ENCODE measurements at regions not wholly inside any gene's neighbourhood (a gene's known extent, or its start where the extent isn't known, plus 50 kb on each side); places are given as distances from the start of the nearest gene placed in this dataset.
"Not testable (repeated sequence)": the region's sequence is repeated elsewhere in the genome, so short reads cannot be mapped to it uniquely, and the experiment has no call there.

- DNase-seq, result no peak
Measured at GRCh38 chr18:11506856-11507255, 102.5 kb upstream of the SLC35G4 start.

- DNase-seq, result no peak
Measured at GRCh38 chr18:11505993-11506392, 103.4 kb upstream of the SLC35G4 start.

GRCh38 chr18:11504962-11505361 lies 104.4 kb upstream of the SLC35G4 start:
- no peak for DNase-seq

GRCh38 chr18:11502368-11502767 lies 107.0 kb upstream of the SLC35G4 start:
- no peak for DNase-seq

GRCh38 chr18:11501352-11501751 lies 108.0 kb upstream of the SLC35G4 start:
- no peak for DNase-seq

GRCh38 chr18:11500153-11501122 lies 109.0 kb upstream of the SLC35G4 start:
- DNase-seq, result no peak

GRCh38 chr18:11498821-11499220 lies 110.6 kb upstream of the SLC35G4 start:
- DNase-seq, result no peak

GRCh38 chr18:11497585-11497984 lies 111.8 kb upstream of the SLC35G4 start:
- DNase-seq, result no peak

- no peak for DNase-seq
Measured at GRCh38 chr18:11496526-11497172, 112.7 kb upstream of the SLC35G4 start.

- no peak for DNase-seq
Measured at GRCh38 chr18:11495441-11495840, 114.0 kb upstream of the SLC35G4 start.

- no peak for DNase-seq
Measured at GRCh38 chr18:11494107-11494506, 115.3 kb upstream of the SLC35G4 start.

GRCh38 chr18:11489266-11489899 lies 120.0 kb upstream of the SLC35G4 start:
- no peak for DNase-seq

GRCh38 chr18:11488175-11488574 lies 121.2 kb upstream of the SLC35G4 start:
- no peak for DNase-seq

GRCh38 chr18:11487390-11487789 lies 122.0 kb upstream of the SLC35G4 start:
- DNase-seq, result no peak

- no peak for DNase-seq
Measured at GRCh38 chr18:11482271-11482670, 127.1 kb upstream of the SLC35G4 start.

GRCh38 chr18:11480692-11481091 lies 128.7 kb upstream of the SLC35G4 start:
- DNase-seq, result no peak

GRCh38 chr18:11479031-11479430 lies 130.4 kb upstream of the SLC35G4 start:
- not testable (repeated sequence) for DNase-seq

- DNase-seq, result no peak
Measured at GRCh38 chr18:11470941-11471340, 138.5 kb upstream of the SLC35G4 start.

GRCh38 chr18:11468617-11469016 lies 140.8 kb upstream of the SLC35G4 start:
- no peak for DNase-seq

- no peak for DNase-seq
Measured at GRCh38 chr18:11468120-11468519, 141.3 kb upstream of the SLC35G4 start.

- DNase-seq, result no peak
Measured at GRCh38 chr18:11467611-11468010, 141.8 kb upstream of the SLC35G4 start.

GRCh38 chr18:11464129-11464528 lies 145.3 kb upstream of the SLC35G4 start:
- DNase-seq, result no peak

GRCh38 chr18:11458447-11458846 lies 150.9 kb upstream of the SLC35G4 start:
- DNase-seq, result no peak

GRCh38 chr18:11457853-11458252 lies 151.5 kb upstream of the SLC35G4 start:
- DNase-seq, result not testable (repeated sequence)
